HepG2 (cell line): ENCODE measurements at regions not wholly inside any gene's neighbourhood (a gene's known extent, or its start where the extent isn't known, plus 50 kb on each side); places are given as distances from the start of the nearest gene placed in this dataset.

Experiments used
- ATAC-seq: fragments of 200-7000 bp; cut with Tn5 transposase; 3 replicates; pipeline ENCODE4 v1.9.1; 2020; ENCODE audit warnings: mild to moderate bottlenecking, moderate library complexity
- BruUV-seq: library from RNA; stranded (reverse); fragments of 400-500 nt; replicated peaks from 2 replicates; lab custom pipeline; 2021; lab: Mats Ljungman, UMichigan
- CTCF ChIA-PET: fragments of 300-600 bp; formaldehyde crosslinking; extraction: SDS; loops from one replicate; lab custom pipeline; 2021; ENCODE audit warnings: low total read pairs, inconsistent platforms, low intra/inter-chr PET ratio; lab: Yijun Ruan, JAX
- POLR2A ChIA-PET: fragments of 350-600 bp; sonication (Branson Sonifier 250); formaldehyde crosslinking; loops from one replicate; lab custom pipeline; 2020; ENCODE audit warnings: antibody characterized with exemption, inconsistent platforms; lab: Yijun Ruan, JAX
- DNase-seq: peaks from one replicate; pipeline ENCODE4 v3.0.0-alpha.2; 2015; ENCODE audit warnings: low spot score
- FAIRE-seq: peaks from 3 replicates; lab custom pipeline; 2011; peaks lifted over from hg19 to GRCh38; lab: Jason Lieb, UNC
- H2AFZ ChIP-seq: one replicate; pipeline ENCODE4 v1.6.1; 2011; ENCODE audit warnings: low read length, inconsistent platforms
- H3K27ac ChIP-seq: fragments of 300-600 bp; 3 replicates; pipeline ENCODE4 v1.8.0; 2011; ENCODE audit warnings: mixed run types, mild to moderate bottlenecking, mixed read lengths, low read length, inconsistent platforms; ENCODE audit not compliant: insufficient read depth; ENCODE audit errors: extremely low read length
- H3K27me3 ChIP-seq, 2 experiments: fragments of 200-600 bp in 1 of 2; 2 replicates in 1 of 2; 3 replicates in 1 of 2; pipeline versions ENCODE4 v1.6.0 to v1.8.0; 2011; ENCODE audit warnings: low read length in 2 of 2, mild to moderate bottlenecking in 2 of 2, moderate library complexity in 2 of 2, inconsistent platforms in 1 of 2; ENCODE audit not compliant: insufficient read depth in 2 of 2, control insufficient read depth in 1 of 2
- H3K36me3 ChIP-seq, 2 experiments: fragments of 200-600 bp in 1 of 2; replicated peaks in 1 of 2; 2 replicates in 1 of 2; 3 replicates in 1 of 2; pipeline versions ENCODE4 v1.5.1 to v1.8.0; 2011; ENCODE audit warnings: low read length in 2 of 2, inconsistent platforms in 1 of 2; ENCODE audit not compliant: insufficient read depth in 2 of 2, control insufficient read depth in 1 of 2
- H3K4me1 ChIP-seq: 2 replicates; pipeline ENCODE4 v1.5.1; 2012; ENCODE audit warnings: low read length, inconsistent platforms; ENCODE audit not compliant: insufficient read depth
- H3K4me2 ChIP-seq: 2 replicates; pipeline ENCODE4 v1.6.0; 2011; ENCODE audit warnings: low read depth, low read length, inconsistent platforms
- H3K4me3 ChIP-seq, 3 experiments: fragments of 200-600 bp in 1 of 3; sonication (generic), shearing (Covaris generic) in 1 of 3; replicated peaks in 1 of 3; 2 replicates each; pipeline ENCODE4 v1.5.1; 2011 to 2016; ENCODE audit warnings: low read length in 3 of 3, inconsistent platforms in 2 of 3, low read depth in 2 of 3, mild to moderate bottlenecking in 2 of 3, control low read depth in 1 of 3, mixed read lengths in 1 of 3; ENCODE audit not compliant: insufficient read depth in 1 of 3
- H3K79me2 ChIP-seq: one replicate; pipeline ENCODE4 v1.6.1; 2011; ENCODE audit warnings: low read length, inconsistent platforms; ENCODE audit not compliant: insufficient read depth
- H3K9ac ChIP-seq: 2 replicates; pipeline ENCODE4 v1.6.0; 2011; ENCODE audit warnings: mild to moderate bottlenecking, low read depth, low read length, inconsistent platforms; ENCODE audit not compliant: insufficient read depth
- H3K9me3 ChIP-seq: 2 replicates; pipeline ENCODE4 v1.5.1; 2012; ENCODE audit warnings: mild to moderate bottlenecking, low read length
- H4K20me1 ChIP-seq: 2 replicates; pipeline ENCODE4 v1.6.0; 2011; ENCODE audit warnings: inconsistent platforms, mild to moderate bottlenecking, low read length, moderate library complexity; ENCODE audit not compliant: insufficient read depth
- ATAD3A ChIP-seq: sonication (generic); formaldehyde crosslinking; IDR thresholded peaks from 2 replicates; pipeline ENCODE4 v1.4.0; 2020; ENCODE audit warnings: missing genetic modification reagents
- ELF4 ChIP-seq: sonication (generic); formaldehyde crosslinking; IDR thresholded peaks from 2 replicates; pipeline ENCODE4 v1.5.0; 2020; ENCODE audit warnings: missing genetic modification reagents, mild to moderate bottlenecking, moderate library complexity, borderline replicate concordance
- KLF13 ChIP-seq: sonication (generic); formaldehyde crosslinking; IDR thresholded peaks from 2 replicates; pipeline ENCODE4 v1.4.0; 2020; ENCODE audit warnings: mild to moderate bottlenecking, missing genetic modification reagents
- SMC3 ChIP-seq: IDR thresholded peaks from 2 replicates; pipeline ENCODE4 v1.6.1; 2011; ENCODE audit warnings: low read length, improper control_type of control experiment
- SYNCRIP ChIP-seq: fragments of 200-400 bp; formaldehyde crosslinking; IDR thresholded peaks from 2 replicates; pipeline ENCODE4 v1.6.1; 2018; ENCODE audit warnings: mild to moderate bottlenecking, low read depth, low read length; ENCODE audit not compliant: insufficient read depth
- ZFP36 ChIP-seq: fragments of 150-350 bp; IDR thresholded peaks from 2 replicates; pipeline ENCODE4 v1.6.1; 2018; ENCODE audit warnings: borderline replicate concordance, low read length, low read depth; ENCODE audit not compliant: partially characterized antibody
- ZNF674 ChIP-seq: sonication (generic); formaldehyde crosslinking; IDR thresholded peaks from 2 replicates; pipeline ENCODE4 v1.5.0; 2020; ENCODE audit warnings: low read depth, mild to moderate bottlenecking, missing genetic modification reagents
- WGBS: methylation state at CpG from one replicate; pipeline ENCODE4 v1.1.6; 2017; ENCODE audit warnings: low lambda C conversion rate; 5-methylcytosine and 5-hydroxymethylcytosine counted together
- in situ Hi-C: cut with HindIII; loops from 2 replicates; pipeline ENCODE4 v1.10.0; 2017; ENCODE audit warnings: low pct_unique_long_range_greater_than_20kb; ENCODE audit not compliant: extremely low pct_ligation_motif_present
- intact Hi-C: fragments of 100-400 bp; cut with micrococcal nuclease; formaldehyde crosslinking; loops from one replicate; pipeline ENCODE4 v1.10.0; 2022; ENCODE audit not compliant: unreplicated experiment
- TF ChIP-seq, protein P1 (sequence below): sonication (generic); formaldehyde crosslinking; IDR thresholded peaks from 2 replicates; pipeline ENCODE4 v1.4.0; 2020; ENCODE audit warnings: mild to moderate bottlenecking, low read depth, missing genetic modification reagents

DNA sequence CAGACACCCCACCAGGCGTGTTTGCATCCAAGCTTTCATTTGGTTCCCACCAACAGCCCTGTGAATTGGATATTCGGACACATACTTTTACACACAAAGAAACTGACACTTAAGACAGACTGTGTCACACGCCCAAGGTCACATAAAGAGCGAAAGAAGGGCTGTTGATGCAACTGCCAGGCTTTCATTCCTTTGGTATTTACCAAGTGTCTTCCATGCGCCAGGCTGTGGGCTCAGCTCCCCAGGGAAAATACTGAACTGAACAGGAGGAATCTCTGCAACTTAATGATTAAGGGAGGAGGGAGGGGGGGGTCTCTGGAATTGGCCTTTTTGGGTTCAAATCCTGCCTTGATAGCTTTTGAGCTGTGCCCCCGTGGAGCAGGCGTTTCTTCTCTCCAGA lies 122.8 kb downstream of the ACTL8 start:
- TF ChIP-seq, protein P1, sequence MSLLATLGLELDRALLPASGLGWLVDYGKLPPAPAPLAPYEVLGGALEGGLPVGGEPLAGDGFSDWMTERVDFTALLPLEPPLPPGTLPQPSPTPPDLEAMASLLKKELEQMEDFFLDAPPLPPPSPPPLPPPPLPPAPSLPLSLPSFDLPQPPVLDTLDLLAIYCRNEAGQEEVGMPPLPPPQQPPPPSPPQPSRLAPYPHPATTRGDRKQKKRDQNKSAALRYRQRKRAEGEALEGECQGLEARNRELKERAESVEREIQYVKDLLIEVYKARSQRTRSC (CRISPR knock-in tag), result no peak
- TF ChIP-seq SMC3 (no peak), ATAD3A (no peak), SYNCRIP (no peak), ELF4 (CRISPR knock-in tag) (no peak)
- TF ChIP-seq, all 625 proteins: peak for 0
- peaks cover 1 to 6% of the 10 kb centered on the region in 2 experiments; a peak in 2 of 5 replicates for H3K27me3 ChIP-seq
- no peaks in the 10 kb centered on the region for H3K9me3 ChIP-seq
- no peaks in the 10 kb centered on the region for H3K4me1 ChIP-seq
- H3K36me3 ChIP-seq, result no peaks in the 10 kb centered on the region
- no peak overlapping the region for H3K4me3 ChIP-seq
- no peak for DNase-seq
- H2AFZ ChIP-seq, result no peak overlapping the region
- intact Hi-C loops (no loop called here), in situ Hi-C loops (no loop called here)
- no peaks in the 10 kb centered on the region for H4K20me1 ChIP-seq
- no peak overlapping the region for H3K9ac ChIP-seq
- no peak for ATAC-seq
- H3K27ac ChIP-seq, result no peak overlapping the region
- no TSS peak for BruUV-seq
- ChIA-PET POLR2A (no interaction called here), CTCF (no interaction called here)
- no peak overlapping the region for H3K4me2 ChIP-seq
- no peaks in the 10 kb centered on the region for H3K79me2 ChIP-seq
- FAIRE-seq, result no peak
- 5% methylated on average over 7 of the region's 7 CpGs for WGBS

DNA sequence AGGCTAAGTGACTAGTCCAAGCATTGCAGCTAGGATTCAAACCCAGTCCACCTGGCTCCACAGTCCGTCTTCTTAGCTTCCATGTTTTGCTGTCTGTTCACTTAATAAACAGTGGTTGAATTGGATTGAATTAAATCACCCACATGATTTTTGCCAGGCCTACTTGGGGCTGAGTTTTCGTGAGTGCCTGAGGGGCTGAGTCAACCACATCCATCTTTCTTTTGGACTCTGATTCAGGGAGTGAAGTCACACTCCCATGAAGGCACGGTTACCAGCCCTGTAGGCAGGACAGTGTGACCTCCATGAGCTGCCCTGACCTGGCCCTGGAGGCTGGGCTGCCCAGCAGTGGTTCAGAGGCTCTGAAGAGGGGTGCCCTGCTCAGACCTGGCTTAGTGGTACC lies 123.7 kb downstream of the ACTL8 start:
- H3K9ac ChIP-seq, result no peak overlapping the region
- WGBS, result 8% methylated on average over 2 of the region's 3 CpGs
- ChIA-PET CTCF (no interaction called here), POLR2A (no interaction called here)
- H3K4me1 ChIP-seq, result no peaks in the 10 kb centered on the region
- H3K4me3 ChIP-seq, result no peak overlapping the region
- H4K20me1 ChIP-seq, result no peaks in the 10 kb centered on the region
- peaks cover 1 to 6% of the 10 kb centered on the region in 2 experiments; a peak in 2 of 5 replicates for H3K27me3 ChIP-seq
- DNase-seq (no peak), ATAC-seq (no peak), FAIRE-seq (no peak)
- no peaks in the 10 kb centered on the region for H3K9me3 ChIP-seq
- no TSS peak for BruUV-seq
- in situ Hi-C loops, result no loop called here
- intact Hi-C loops, result no loop called here
- H2AFZ ChIP-seq, result no peak overlapping the region
- H3K36me3 ChIP-seq, result no peaks in the 10 kb centered on the region
- H3K4me2 ChIP-seq, result no peak overlapping the region
- no peaks in the 10 kb centered on the region for H3K79me2 ChIP-seq
- TF ChIP-seq ZFP36 (no peak), KLF13 (CRISPR knock-in tag) (no peak), ZNF674 (CRISPR knock-in tag) (no peak)
- H3K27ac ChIP-seq, result no peak overlapping the region
